ENCODE measurements at regions not wholly inside any gene's neighbourhood (a gene's known extent, or its start where the extent isn't known, plus 50 kb on each side); places are given as distances from the start of the nearest gene placed in this dataset.

DNA sequence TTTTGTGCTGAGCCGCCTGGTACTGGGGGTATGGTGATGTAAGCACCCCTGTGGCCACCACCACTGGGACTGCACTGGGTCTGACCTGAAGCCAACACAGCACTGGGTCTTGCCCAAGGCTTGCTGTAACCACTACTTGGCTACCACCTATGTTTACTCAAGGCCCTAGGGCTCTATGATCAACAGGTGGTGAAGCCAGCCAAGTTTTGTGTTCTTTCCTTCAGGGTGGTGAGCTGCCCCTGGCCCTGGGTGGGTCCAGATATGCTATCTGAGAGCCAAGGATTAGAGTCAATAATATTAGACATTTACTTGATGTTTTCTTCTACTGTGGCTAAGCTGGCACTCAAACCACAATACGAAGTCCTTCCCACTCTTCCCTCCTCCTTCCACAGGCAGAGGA, 55.1 kb upstream of the PAGE4 start:
- ATAC-seq (peak in 3 of 4 donors; percentile 38 to 74 (median 63)), FAIRE-seq (no peak), DNase-seq (peak in 2 of 6 donors; percentile 2 to 17)
- Histone ChIP-seq H3K36me3 (no peaks in the 10 kb centered on the region), H3K27ac (no peak overlapping the region), H3K27me3 (peaks cover 0 to 26% (median 0%) of the 10 kb centered on the region in 4 donors), H3K4me1 (no peaks in the 10 kb centered on the region), H3K4me3 (no peak overlapping the region), H3K9me3 (no peaks in the 10 kb centered on the region)
- 62 to 64% methylated on average over 2 of the region's 2 CpGs for WGBS, 2 donors
- intact Hi-C loops (cut with DNase I): no loop called here
- TF ChIP-seq, protein P1, sequence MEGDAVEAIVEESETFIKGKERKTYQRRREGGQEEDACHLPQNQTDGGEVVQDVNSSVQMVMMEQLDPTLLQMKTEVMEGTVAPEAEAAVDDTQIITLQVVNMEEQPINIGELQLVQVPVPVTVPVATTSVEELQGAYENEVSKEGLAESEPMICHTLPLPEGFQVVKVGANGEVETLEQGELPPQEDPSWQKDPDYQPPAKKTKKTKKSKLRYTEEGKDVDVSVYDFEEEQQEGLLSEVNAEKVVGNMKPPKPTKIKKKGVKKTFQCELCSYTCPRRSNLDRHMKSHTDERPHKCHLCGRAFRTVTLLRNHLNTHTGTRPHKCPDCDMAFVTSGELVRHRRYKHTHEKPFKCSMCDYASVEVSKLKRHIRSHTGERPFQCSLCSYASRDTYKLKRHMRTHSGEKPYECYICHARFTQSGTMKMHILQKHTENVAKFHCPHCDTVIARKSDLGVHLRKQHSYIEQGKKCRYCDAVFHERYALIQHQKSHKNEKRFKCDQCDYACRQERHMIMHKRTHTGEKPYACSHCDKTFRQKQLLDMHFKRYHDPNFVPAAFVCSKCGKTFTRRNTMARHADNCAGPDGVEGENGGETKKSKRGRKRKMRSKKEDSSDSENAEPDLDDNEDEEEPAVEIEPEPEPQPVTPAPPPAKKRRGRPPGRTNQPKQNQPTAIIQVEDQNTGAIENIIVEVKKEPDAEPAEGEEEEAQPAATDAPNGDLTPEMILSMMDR (IDR thresholded peaks at IDR 0.05): no peak

DNA sequence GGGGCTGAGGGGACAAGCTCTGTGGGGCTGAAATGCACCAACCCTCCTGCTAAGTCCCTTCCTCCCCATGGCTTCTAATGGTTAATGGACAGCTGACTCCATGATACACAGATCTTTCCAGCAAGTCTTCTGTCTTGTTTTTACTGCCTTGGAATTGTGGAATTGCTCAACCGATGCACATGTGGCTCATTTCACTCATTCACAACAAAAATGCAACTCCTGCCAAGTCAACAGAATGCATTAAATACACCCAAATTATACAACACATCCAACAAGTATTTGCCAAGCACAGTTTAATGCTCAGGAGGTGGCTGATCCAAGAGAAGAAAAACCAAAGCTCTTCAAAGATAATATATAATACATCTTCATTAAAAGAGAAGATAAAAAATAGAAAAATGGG, 61.9 kb upstream of the PAGE4 start:
- no peak overlapping the region for H3K27ac ChIP-seq
- peaks cover 0 to 16% (median 0%) of the 10 kb centered on the region in 4 donors for H3K27me3 ChIP-seq
- intact Hi-C loops (cut with DNase I): no loop called here
- TF ChIP-seq, protein P1 (IDR thresholded peaks at IDR 0.05): no peak
- ATAC-seq (no peak), DNase-seq (no peak), FAIRE-seq (peak; percentile 89)
- H3K4me1 ChIP-seq: no peaks in the 10 kb centered on the region
- H3K4me3 ChIP-seq: no peak overlapping the region
- H3K36me3 ChIP-seq: no peaks in the 10 kb centered on the region
- 54 to 61% methylated on average over 1 of the region's 1 CpG for WGBS, 2 donors
- no peaks in the 10 kb centered on the region for H3K9me3 ChIP-seq

DNA sequence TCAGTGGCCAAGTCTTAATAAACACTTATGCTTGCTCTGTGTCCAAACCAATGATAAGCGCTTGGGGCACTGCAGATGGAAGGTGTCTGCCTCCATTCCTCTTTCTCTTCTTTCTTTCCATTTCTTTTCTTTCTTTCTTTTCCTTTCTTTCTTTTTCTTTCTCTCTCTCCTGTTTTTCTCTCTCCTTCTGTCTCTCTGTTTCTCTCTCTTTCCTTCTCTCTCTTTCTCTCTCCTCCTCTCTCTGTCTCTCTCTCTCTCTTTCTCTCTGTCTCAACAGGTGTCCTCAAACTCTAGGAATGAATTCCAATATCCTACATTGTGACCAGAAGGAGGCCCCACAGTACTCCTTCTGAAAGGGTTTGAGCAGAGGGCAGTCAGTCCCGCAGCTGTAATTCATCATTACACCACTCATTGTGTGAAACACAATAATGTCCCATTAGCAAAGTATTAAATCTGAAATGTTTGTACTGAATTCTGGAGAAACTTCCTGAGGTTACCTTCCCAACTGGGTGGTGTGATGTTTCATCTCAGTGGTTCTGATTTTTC, 66.5 kb upstream of the PAGE1 start:
- FAIRE-seq: no peak
- intact Hi-C loops (cut with DNase I): no loop called here
- H3K4me3 ChIP-seq: no peak overlapping the region
- H3K27me3 ChIP-seq: peaks cover 0 to 18% (median 2%) of the 10 kb centered on the region in 4 donors
- TF ChIP-seq, protein P1 (IDR thresholded peaks at IDR 0.05): no peak
- H3K27ac ChIP-seq: no peak overlapping the region
- no peaks in the 10 kb centered on the region for H3K36me3 ChIP-seq
- 49 to 61% methylated on average over 2 of the region's 2 CpGs for WGBS, 2 donors
- no peaks in the 10 kb centered on the region for H3K4me1 ChIP-seq
- no peak for DNase-seq
- ATAC-seq: no peak
- no peaks in the 10 kb centered on the region for H3K9me3 ChIP-seq

DNA sequence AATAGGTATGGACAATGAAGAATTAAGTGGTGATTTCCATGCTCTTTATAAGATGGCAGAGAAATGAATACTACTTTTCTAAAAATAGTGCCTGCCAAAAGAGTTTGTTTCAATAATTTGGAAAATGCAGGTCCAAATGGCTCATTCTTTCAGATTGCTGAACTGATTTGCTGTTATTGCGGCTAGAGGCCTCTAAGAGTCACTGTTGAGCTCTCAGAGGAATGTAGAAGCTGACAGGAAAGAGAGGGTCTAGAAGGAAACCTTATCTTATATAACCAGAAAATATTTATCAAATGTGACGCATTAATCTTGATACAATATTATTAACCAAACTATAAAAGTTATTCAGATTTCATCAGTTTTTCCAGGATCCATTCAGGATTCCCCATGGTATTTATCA, 65.7 kb upstream of the PAGE1 start:
- 2 to 4% methylated on average over 2 of the region's 2 CpGs for WGBS, 2 donors
- intact Hi-C loops (cut with DNase I): no loop called here
- Histone ChIP-seq H3K27ac (no peak overlapping the region), H3K9me3 (no peaks in the 10 kb centered on the region), H3K4me3 (no peak overlapping the region), H3K36me3 (no peaks in the 10 kb centered on the region), H3K4me1 (no peaks in the 10 kb centered on the region), H3K27me3 (peaks cover 0 to 18% (median 2%) of the 10 kb centered on the region in 4 donors)
- FAIRE-seq: peak; percentile 29
- TF ChIP-seq, protein P1 (IDR thresholded peaks at IDR 0.05): peak in 3 of 4 donors; percentile 15 to 39 (median 30)
- peak in 3 of 4 donors; percentile 73 to 78 (median 78) for ATAC-seq
- DNase-seq: peak in 1 of 6 donors; percentile 11

DNA sequence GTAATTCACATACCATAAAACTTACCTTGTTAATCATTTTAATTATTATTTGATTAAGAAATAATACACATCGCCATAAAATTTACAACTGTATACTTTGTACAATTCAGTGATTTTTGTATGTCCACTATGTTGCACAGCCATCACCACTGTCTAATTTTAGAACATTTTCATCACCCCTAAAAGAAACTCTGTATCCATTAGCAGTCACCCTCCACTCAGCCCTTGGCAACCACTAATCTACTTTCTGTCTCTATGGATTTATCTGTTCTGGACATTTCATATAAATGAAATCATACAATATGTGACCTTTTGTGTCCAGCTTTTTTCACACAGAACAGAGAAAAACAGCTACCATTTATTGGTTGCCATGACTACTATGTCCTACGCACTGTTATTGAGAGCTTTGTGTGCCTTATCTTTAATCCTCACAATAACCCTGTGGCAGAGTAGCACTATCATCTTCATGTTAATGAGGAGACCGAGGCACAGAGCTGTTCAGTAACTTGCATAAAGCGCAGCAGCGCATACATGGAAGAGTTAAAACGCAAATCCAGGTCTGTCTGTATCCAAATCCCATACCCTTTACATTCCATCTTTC, 64.6 kb upstream of the PAGE1 start:
- Histone ChIP-seq H3K9me3 (no peaks in the 10 kb centered on the region), H3K36me3 (no peaks in the 10 kb centered on the region), H3K27me3 (peaks cover 0 to 22% (median 4%) of the 10 kb centered on the region in 4 donors), H3K27ac (no peak overlapping the region), H3K4me1 (no peaks in the 10 kb centered on the region), H3K4me3 (no peak overlapping the region)
- peak in 2 of 4 donors; percentile 17 to 57 for ATAC-seq
- intact Hi-C loops (cut with DNase I): no loop called here
- FAIRE-seq: no peak
- WGBS, 2 donors: 44 to 55% methylated on average over 6 of the region's 6 CpGs
- TF ChIP-seq, protein P1 (IDR thresholded peaks at IDR 0.05): no peak
- DNase-seq: no peak
